Mesendoderm (in vitro differentiated cells): ENCODE measurements at regions not wholly inside any gene's neighbourhood (a gene's known extent, or its start where the extent isn't known, plus 50 kb on each side); places are given as distances from the start of the nearest gene placed in this dataset.
A peak's percentile ranks its signal among the peaks of the same experiment; 100 is the strongest.

Experiments used
- DNase-seq: peaks from one replicate; pipeline ENCODE4 v3.0.0; 2013
- H2AK5ac ChIP-seq: 2 replicates; pipeline ENCODE4 v1.6.1; 2013; ENCODE audit warnings: low read length, inconsistent platforms
- H2BK120ac ChIP-seq: 2 replicates; pipeline ENCODE4 v1.6.1; 2013; ENCODE audit warnings: low read depth, mild to moderate bottlenecking, low read length, moderate library complexity, mixed read lengths
- H2BK15ac ChIP-seq: replicated peaks from 2 replicates; pipeline ENCODE4 v1.6.1; 2013; ENCODE audit warnings: low read depth, mild to moderate bottlenecking, moderate library complexity
- H2BK5ac ChIP-seq: 2 replicates; pipeline ENCODE4 v1.6.1; 2013; ENCODE audit warnings: low read length, inconsistent platforms
- H3K18ac ChIP-seq: 2 replicates; pipeline ENCODE4 v1.6.1; 2013; ENCODE audit warnings: mild to moderate bottlenecking, low read length, mixed read lengths
- H3K23ac ChIP-seq: one replicate; pipeline ENCODE4 v1.6.1; 2013; ENCODE audit warnings: low read length
- H3K27ac ChIP-seq: 2 replicates; pipeline ENCODE4 v1.5.1; 2013; ENCODE audit warnings: low read depth, mild to moderate bottlenecking, inconsistent platforms, low read length, moderate library complexity
- H3K27me3 ChIP-seq: 2 replicates; pipeline ENCODE4 v1.6.1; 2013; ENCODE audit warnings: low read length, control low read depth, mild to moderate bottlenecking, inconsistent platforms; ENCODE audit not compliant: insufficient read depth, poor library complexity
- H3K36me3 ChIP-seq: 2 replicates; pipeline ENCODE4 v1.6.1; 2013; ENCODE audit warnings: low read length, inconsistent platforms; ENCODE audit not compliant: control insufficient read depth, insufficient read depth
- H3K4ac ChIP-seq: one replicate; pipeline ENCODE4 v1.6.1; 2013; ENCODE audit warnings: low read depth, mild to moderate bottlenecking, low read length, moderate library complexity
- H3K4me1 ChIP-seq: 2 replicates; pipeline ENCODE4 v1.6.1; 2013; ENCODE audit warnings: low read depth, low read length, inconsistent platforms; ENCODE audit not compliant: control insufficient read depth
- H3K4me2 ChIP-seq: 2 replicates; pipeline ENCODE4 v1.6.1; 2013; ENCODE audit warnings: low read length
- H3K4me3 ChIP-seq: 2 replicates; pipeline ENCODE4 v1.5.1; 2013; ENCODE audit warnings: mild to moderate bottlenecking, low read length
- H3K56ac ChIP-seq: one replicate; pipeline ENCODE4 v1.6.1; 2013; ENCODE audit warnings: low read length
- H3K79me1 ChIP-seq: 2 replicates; pipeline ENCODE4 v1.6.1; 2013; ENCODE audit warnings: low read length, inconsistent platforms
- H3K79me2 ChIP-seq: 2 replicates; pipeline ENCODE4 v1.6.1; 2013; ENCODE audit warnings: mild to moderate bottlenecking, low read length; ENCODE audit not compliant: control insufficient read depth, insufficient read depth
- H3K9ac ChIP-seq: 2 replicates; pipeline ENCODE4 v1.6.1; 2013; ENCODE audit warnings: low read length, inconsistent platforms
- H4K5ac ChIP-seq: one replicate; pipeline ENCODE4 v1.6.1; 2013; ENCODE audit warnings: low read length
- H4K8ac ChIP-seq: one replicate; pipeline ENCODE4 v1.6.1; 2013; ENCODE audit warnings: low read depth, mild to moderate bottlenecking, control low read depth, low read length, moderate library complexity
- WGBS: extraction: QIAGEN DNeasy Blood & Tissue Kit; methylation state at CpG from one replicate; pipeline ENCODE4 v1.1.7; 2013; ENCODE audit warnings: low lambda C conversion rate, missing lambda C conversion rate; ENCODE audit not compliant: insufficient coverage; ENCODE audit errors: extremely low coverage; 5-methylcytosine and 5-hydroxymethylcytosine counted together

GRCh38 chr7:41122256-41122987, 580.5 kb downstream of the INHBA start:
- no peak overlapping the region for H3K27ac ChIP-seq
- no peaks in the 10 kb centered on the region for H3K79me2 ChIP-seq
- no peak overlapping the region for H2BK5ac ChIP-seq
- no peaks in the 10 kb centered on the region for H3K4me1 ChIP-seq
- no peak overlapping the region for H3K9ac ChIP-seq
- H4K8ac ChIP-seq, result no peak overlapping the region
- H3K27me3 ChIP-seq, result no peaks in the 10 kb centered on the region
- H3K4ac ChIP-seq, result no peak overlapping the region
- no peak overlapping the region for H3K23ac ChIP-seq
- no peak overlapping the region for H3K4me2 ChIP-seq
- no peak overlapping the region for H3K4me3 ChIP-seq
- no peak overlapping the region for H2BK120ac ChIP-seq
- no CpG with 5 or more reads among the region's 4 CpGs for WGBS
- no peak overlapping the region for H3K18ac ChIP-seq
- H3K56ac ChIP-seq, result no peak overlapping the region
- H2BK15ac ChIP-seq, result no peak overlapping the region
- no peak overlapping the region for H2AK5ac ChIP-seq
- no peak overlapping the region for H4K5ac ChIP-seq
- H3K36me3 ChIP-seq, result no peaks in the 10 kb centered on the region
- peak; percentile 50 for DNase-seq
- no peaks in the 10 kb centered on the region for H3K79me1 ChIP-seq

DNA sequence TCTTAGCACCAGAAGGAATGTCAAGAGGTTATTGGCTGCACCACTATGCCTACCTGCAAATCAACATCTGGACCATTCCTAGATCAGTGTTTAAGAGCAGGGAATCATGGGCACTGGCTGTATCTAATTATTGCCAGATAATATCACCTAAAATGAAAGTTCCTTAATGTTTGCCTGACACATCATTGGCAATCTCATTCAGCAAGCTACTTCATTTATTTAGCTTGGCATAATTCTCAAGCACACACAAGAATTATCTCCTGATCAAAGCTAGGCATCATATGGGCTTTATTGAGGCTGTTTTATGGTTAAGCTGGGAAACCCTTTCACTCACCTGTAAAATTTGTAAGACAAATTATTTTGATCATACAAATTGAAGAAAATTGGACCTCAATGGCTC, 581.7 kb downstream of the INHBA start:
- Histone ChIP-seq H3K4ac (no peak overlapping the region), H3K79me1 (no peaks in the 10 kb centered on the region), H2BK5ac (no peak overlapping the region), H4K8ac (no peak overlapping the region), H3K18ac (no peak overlapping the region), H2BK120ac (no peak overlapping the region), H3K79me2 (no peaks in the 10 kb centered on the region), H3K27ac (no peak overlapping the region), H3K9ac (no peak overlapping the region), H3K56ac (no peak overlapping the region), H4K5ac (no peak overlapping the region), H3K4me1 (no peaks in the 10 kb centered on the region), H2AK5ac (no peak overlapping the region), H2BK15ac (no peak overlapping the region), H3K4me3 (no peak overlapping the region), H3K27me3 (no peaks in the 10 kb centered on the region), H3K36me3 (no peaks in the 10 kb centered on the region), H3K4me2 (no peak overlapping the region), H3K23ac (no peak overlapping the region)
- no peak for DNase-seq

- Histone ChIP-seq H3K56ac (no peak overlapping the region), H3K27me3 (no peaks in the 10 kb centered on the region), H2AK5ac (no peak overlapping the region), H3K27ac (no peak overlapping the region), H3K23ac (no peak overlapping the region), H3K18ac (no peak overlapping the region), H4K8ac (no peak overlapping the region), H3K4me1 (no peaks in the 10 kb centered on the region), H3K36me3 (no peaks in the 10 kb centered on the region), H3K4ac (no peak overlapping the region), H3K4me3 (no peak overlapping the region), H3K9ac (no peak overlapping the region), H2BK5ac (no peak overlapping the region), H3K79me2 (no peaks in the 10 kb centered on the region), H3K4me2 (no peak overlapping the region), H2BK15ac (no peak overlapping the region), H4K5ac (no peak overlapping the region), H3K79me1 (no peaks in the 10 kb centered on the region), H2BK120ac (no peak overlapping the region)
- WGBS, result no CpG with 5 or more reads among the region's 4 CpGs
- no peak for DNase-seq
Observed at GRCh38 chr7:41118486-41118885, 584.4 kb downstream of the INHBA start.

DNA sequence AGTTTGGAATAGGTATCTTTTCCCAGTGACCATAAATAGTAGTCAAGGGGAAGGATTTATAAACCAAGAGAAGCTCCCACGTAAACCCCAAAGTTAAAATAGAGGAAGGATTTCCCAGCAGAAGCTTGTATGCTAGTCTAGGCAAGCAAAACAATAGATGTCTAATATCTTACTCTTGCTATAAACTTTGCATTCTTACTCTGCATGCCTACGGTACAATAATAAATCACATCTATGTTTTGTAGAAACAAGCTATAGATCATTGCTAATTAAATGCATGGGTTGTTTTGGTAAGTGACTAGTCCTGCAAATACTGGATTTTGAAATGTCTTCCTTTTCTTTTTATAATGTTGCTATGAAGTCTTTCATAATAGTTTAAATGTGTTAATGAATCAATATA, 585.5 kb downstream of the INHBA start:
- no peaks in the 10 kb centered on the region for H3K79me2 ChIP-seq
- no peak overlapping the region for H2BK5ac ChIP-seq
- no peak overlapping the region for H3K23ac ChIP-seq
- H4K8ac ChIP-seq, result peak overlapping the region; percentile 39
- H3K4me1 ChIP-seq, result no peaks in the 10 kb centered on the region
- no peak overlapping the region for H3K27ac ChIP-seq
- H3K27me3 ChIP-seq, result no peaks in the 10 kb centered on the region
- no peak overlapping the region for H4K5ac ChIP-seq
- H3K4ac ChIP-seq, result no peak overlapping the region
- H3K9ac ChIP-seq, result no peak overlapping the region
- no peak overlapping the region for H3K4me3 ChIP-seq
- no CpG with 5 or more reads among the region's 2 CpGs for WGBS
- H3K79me1 ChIP-seq, result no peaks in the 10 kb centered on the region
- no peak overlapping the region for H2AK5ac ChIP-seq
- no peak overlapping the region for H3K56ac ChIP-seq
- no peaks in the 10 kb centered on the region for H3K36me3 ChIP-seq
- no peak overlapping the region for H2BK120ac ChIP-seq
- DNase-seq, result no peak
- no peak overlapping the region for H3K18ac ChIP-seq
- H3K4me2 ChIP-seq, result no peak overlapping the region
- no peak overlapping the region for H2BK15ac ChIP-seq

- H2BK120ac ChIP-seq, result no peak overlapping the region
- no peaks in the 10 kb centered on the region for H3K79me2 ChIP-seq
- WGBS, result no CpG with 5 or more reads among the region's 1 CpG
Observed at GRCh38 chr7:41116817-41117216, 586.1 kb downstream of the INHBA start.

GRCh38 chr7:41116337-41116736, 586.6 kb downstream of the INHBA start:
- H3K18ac ChIP-seq, result no peak overlapping the region
- H2AK5ac ChIP-seq, result no peak overlapping the region
- peak overlapping the region; percentile 43 for H3K4ac ChIP-seq
- no peak overlapping the region for H2BK15ac ChIP-seq
- no peak overlapping the region for H2BK120ac ChIP-seq
- H3K23ac ChIP-seq, result no peak overlapping the region
- H3K4me1 ChIP-seq, result no peaks in the 10 kb centered on the region
- no peak overlapping the region for H3K56ac ChIP-seq
- H3K9ac ChIP-seq, result no peak overlapping the region
- H3K27ac ChIP-seq, result no peak overlapping the region
- H2BK5ac ChIP-seq, result no peak overlapping the region
- no peak overlapping the region for H4K5ac ChIP-seq
- no peak overlapping the region for H3K4me2 ChIP-seq
- H3K4me3 ChIP-seq, result no peak overlapping the region
- H3K27me3 ChIP-seq, result no peaks in the 10 kb centered on the region
- no peaks in the 10 kb centered on the region for H3K36me3 ChIP-seq
- no peaks in the 10 kb centered on the region for H3K79me1 ChIP-seq
- no peaks in the 10 kb centered on the region for H3K79me2 ChIP-seq
- no peak for DNase-seq
- WGBS, result no CpG with 5 or more reads among the region's 3 CpGs
- no peak overlapping the region for H4K8ac ChIP-seq

More at GRCh38 chr7:41116817-41117216, 586.1 kb downstream of the INHBA start:
- Histone ChIP-seq H3K4me1 (no peaks in the 10 kb centered on the region), H4K8ac (no peak overlapping the region), H3K79me1 (no peaks in the 10 kb centered on the region), H3K4ac (no peak overlapping the region), H4K5ac (no peak overlapping the region), H3K36me3 (no peaks in the 10 kb centered on the region), H2BK15ac (no peak overlapping the region), H3K18ac (no peak overlapping the region), H3K9ac (no peak overlapping the region), H3K4me3 (no peak overlapping the region), H2BK5ac (no peak overlapping the region), H3K56ac (no peak overlapping the region), H3K23ac (no peak overlapping the region), H2AK5ac (no peak overlapping the region), H3K4me2 (no peak overlapping the region), H3K27me3 (no peaks in the 10 kb centered on the region), H3K27ac (no peak overlapping the region)
- DNase-seq, result no peak
